ENCODE measurements at regions not wholly inside any gene's neighbourhood (a gene's known extent, or its start where the extent isn't known, plus 50 kb on each side); places are given as distances from the start of the nearest gene placed in this dataset.

DNA sequence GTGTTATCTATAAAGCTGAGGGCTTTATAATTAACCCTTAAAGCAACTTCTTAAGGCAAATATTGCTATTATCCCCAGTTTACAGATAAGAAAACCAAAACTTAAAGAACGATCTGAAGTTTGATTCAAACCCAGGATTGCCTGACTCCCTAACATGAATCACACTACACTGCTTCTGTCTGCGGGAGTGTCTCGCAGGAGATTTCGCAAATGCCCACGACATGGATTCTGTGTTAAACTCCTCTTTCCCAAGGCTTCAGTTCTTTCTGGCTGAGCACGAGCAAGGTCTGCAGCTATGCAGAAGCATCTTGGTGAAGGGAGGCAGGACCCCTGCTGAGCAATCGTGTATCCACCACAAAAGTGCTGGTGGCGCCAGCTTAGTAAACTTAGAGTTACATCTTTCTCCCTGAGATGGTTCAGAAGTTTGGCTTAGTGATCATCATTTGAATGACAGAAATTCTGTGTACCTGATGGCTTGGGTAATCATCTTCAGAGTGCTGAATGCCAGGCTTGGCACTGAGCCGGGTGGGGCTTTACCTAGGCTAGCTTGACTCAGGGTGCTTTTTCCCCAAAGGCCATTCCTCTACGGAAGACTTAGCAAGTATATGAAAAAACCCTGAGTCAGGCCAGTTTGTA lies 81.4 kb upstream of the PIK3R1 start:
- no peak for DNase-seq (ENCODE audit: extremely low read depth, low read depth)
- TF ChIP-seq, protein P1, sequence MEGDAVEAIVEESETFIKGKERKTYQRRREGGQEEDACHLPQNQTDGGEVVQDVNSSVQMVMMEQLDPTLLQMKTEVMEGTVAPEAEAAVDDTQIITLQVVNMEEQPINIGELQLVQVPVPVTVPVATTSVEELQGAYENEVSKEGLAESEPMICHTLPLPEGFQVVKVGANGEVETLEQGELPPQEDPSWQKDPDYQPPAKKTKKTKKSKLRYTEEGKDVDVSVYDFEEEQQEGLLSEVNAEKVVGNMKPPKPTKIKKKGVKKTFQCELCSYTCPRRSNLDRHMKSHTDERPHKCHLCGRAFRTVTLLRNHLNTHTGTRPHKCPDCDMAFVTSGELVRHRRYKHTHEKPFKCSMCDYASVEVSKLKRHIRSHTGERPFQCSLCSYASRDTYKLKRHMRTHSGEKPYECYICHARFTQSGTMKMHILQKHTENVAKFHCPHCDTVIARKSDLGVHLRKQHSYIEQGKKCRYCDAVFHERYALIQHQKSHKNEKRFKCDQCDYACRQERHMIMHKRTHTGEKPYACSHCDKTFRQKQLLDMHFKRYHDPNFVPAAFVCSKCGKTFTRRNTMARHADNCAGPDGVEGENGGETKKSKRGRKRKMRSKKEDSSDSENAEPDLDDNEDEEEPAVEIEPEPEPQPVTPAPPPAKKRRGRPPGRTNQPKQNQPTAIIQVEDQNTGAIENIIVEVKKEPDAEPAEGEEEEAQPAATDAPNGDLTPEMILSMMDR (IDR thresholded peaks at IDR 0.05; ENCODE audit: low read depth, low read length) = no peak

DNA sequence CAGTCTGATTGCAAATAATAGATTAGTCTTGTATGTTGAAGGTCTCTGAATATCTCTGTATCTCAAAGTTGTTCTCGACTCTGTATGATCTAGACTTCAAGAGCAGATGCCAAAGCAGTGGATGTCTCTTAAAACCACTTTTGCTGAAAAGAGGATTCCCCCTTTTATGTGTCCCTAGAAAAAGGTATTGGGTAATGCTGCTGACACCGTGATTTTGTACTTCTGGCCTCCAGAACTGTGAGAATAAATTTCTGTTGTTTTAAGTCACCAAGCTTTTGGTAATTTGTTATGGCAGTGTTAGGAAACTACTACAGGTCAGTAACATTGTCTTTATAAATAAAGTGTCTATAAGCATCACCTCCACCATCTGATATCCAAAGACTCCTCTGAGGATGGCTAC lies 85.3 kb upstream of the PIK3R1 start:
- TF ChIP-seq, protein P1 (IDR thresholded peaks at IDR 0.05; ENCODE audit: low read depth, low read length) = no peak
- DNase-seq (ENCODE audit: extremely low read depth, low read depth) = no peak

DNA sequence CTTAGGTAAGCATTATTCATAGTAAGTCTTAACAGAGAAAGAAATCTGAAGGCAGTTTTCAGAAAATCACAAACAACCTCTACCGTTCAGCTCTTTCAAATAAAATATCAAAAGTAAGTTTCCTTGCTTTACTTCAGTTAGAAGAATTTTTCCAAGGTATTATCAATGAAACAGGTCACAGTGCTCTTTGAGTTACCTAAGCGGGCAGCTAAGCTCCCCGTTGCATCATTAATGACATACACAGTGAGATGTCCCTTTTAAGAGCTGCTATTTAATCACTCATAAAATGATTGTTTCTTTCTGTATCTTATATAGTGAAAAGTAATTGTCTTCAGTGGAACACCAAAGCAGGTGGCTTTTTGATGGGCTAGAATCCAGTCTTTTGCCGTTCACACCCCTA lies 86.2 kb upstream of the PIK3R1 start:
- no peak for DNase-seq (ENCODE audit: extremely low read depth, low read depth)
- TF ChIP-seq, protein P1 (IDR thresholded peaks at IDR 0.05; ENCODE audit: low read depth, low read length) = no peak

DNA sequence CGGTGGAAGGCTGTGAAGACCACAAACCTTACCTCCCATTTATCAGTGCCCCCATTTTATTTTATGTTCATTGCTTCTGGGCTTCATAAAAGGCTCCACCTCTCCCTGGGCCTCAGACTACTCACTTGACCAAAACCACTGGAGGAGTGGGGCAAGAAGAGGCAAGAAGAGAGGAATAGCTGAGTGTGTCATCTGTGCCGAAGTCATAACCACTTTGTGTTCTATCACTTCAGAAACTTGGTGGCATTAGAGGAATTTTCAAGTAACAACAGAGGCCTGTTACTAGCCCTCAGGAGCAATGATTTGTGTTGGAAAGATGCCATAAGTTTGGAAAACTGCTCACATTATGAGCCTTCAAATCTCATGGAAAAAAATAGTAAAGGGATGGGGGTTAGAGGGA lies 88.7 kb upstream of the PIK3R1 start:
- TF ChIP-seq, protein P1 (IDR thresholded peaks at IDR 0.05; ENCODE audit: low read depth, low read length) = no peak
- DNase-seq (ENCODE audit: extremely low read depth, low read depth) = no peak

DNA sequence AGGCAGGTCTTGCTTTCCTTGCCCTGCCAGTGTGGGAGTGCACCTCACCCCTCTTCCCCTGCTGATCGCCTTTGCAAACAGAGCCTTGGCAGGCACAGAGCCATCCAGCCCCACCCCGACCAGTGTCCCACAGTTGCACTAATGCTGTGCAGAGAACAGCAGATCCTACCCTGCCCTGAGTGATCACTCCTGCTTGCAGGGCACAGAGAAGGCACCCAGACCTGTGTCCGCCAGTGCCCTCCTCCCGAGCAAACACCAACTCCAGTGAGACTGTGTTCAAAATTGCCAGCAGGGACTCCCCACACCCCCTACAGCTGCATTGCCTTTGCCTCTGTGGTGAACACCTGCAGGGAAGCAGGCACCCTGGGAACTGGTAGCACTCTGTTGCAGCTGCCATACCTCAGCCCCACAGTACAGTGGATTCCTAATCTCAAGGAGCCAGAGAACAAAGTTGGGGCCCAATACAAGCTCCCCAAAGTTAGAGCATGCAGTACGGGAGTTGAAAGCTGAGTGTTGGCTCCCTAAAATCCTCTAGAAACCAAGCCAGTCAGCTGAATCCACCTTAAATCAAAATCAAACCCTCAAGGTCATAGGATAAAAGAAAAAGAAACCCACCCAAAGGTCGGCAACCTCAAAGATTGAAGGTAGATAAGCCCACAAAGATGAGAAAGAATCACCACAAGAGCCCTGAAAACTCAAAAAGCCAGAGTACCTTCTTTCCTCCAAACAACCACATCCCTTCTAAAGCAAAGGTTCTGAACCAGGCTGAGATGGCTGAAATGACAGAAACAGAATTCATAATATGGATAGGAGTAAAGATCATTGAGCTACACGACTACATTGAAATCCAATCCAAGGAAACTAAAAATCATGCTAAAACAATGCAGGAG lies 92.9 kb upstream of the PIK3R1 start:
- TF ChIP-seq, protein P1 (IDR thresholded peaks at IDR 0.05; ENCODE audit: low read depth, low read length) = no peak
- DNase-seq (ENCODE audit: extremely low read depth, low read depth) = no peak

DNA sequence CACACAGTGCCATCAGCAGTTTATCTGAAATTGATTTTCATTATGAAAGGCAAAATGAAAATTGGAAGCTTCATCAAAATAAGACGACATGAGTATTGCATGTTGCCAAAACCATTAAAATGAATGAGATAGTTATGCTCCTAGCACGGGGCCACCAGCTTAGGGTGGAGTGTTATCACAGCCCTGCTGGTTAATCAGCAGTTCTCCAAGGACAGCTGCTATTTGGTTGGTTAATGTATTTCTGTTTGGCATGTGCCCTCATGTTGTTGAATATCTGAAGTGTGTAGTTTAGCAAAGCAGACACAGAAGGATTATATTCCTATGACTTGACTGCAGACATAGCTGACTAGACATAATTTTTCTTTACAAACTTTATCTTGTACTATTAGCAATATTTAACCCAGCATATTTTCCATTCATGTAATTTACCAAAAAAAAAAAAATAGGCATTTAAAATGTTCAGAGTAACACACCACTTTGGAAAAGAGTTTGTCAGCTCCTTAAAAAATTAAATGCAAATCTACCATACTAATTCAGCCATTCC lies 98.6 kb upstream of the PIK3R1 start:
- TF ChIP-seq, protein P1 (IDR thresholded peaks at IDR 0.05; ENCODE audit: low read depth, low read length) = no peak
- DNase-seq (ENCODE audit: extremely low read depth, low read depth) = no peak

DNA sequence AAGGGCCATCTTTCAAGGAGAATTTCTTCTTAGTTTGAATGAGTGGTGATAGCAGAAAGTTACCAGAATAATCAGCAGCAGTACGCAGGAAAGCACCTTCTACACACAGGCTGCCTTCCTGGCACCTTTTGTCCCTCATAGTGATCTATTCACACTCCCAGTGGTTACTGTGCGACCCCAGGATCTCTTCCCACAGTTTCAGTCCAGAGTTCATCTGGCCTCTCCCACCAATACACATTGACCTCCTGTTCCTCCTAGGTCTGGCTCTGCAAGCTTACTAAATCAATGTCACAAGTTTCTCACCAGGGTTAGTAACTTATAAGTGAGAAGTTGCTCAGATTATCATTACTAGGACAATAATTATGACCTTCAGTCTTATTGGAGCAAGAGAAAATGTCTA lies 99.1 kb upstream of the PIK3R1 start:
- TF ChIP-seq, protein P1 (IDR thresholded peaks at IDR 0.05; ENCODE audit: low read depth, low read length) = no peak

More for the DNA sequence above, 99.1 kb upstream of the PIK3R1 start:
- no peak for DNase-seq (ENCODE audit: extremely low read depth, low read depth)

Data from AG09319 (cell line).